Inferior parietal cortex (tissue), 1 donor: ENCODE measurements at regions not wholly inside any gene's neighbourhood (a gene's known extent, or its start where the extent isn't known, plus 50 kb on each side); places are given as distances from the start of the nearest gene placed in this dataset.
"Not testable (repeated sequence)": the region's sequence is repeated elsewhere in the genome, so short reads cannot be mapped to it uniquely, and the experiment has no call there.

Experiments used
- DNase-seq: peaks from one replicate; pipeline ENCODE4 v3.0.0-alpha.2; 2016; ENCODE audit errors: extremely low spot score

GRCh38 chr15:22200417-22200816 lies 120.1 kb downstream of the OR4M2 start:
- DNase-seq, result not testable (repeated sequence)

- DNase-seq, result not testable (repeated sequence)
These were observed 121.8 kb downstream of the OR4M2 start for GRCh38 chr15:22201993-22202659.

- DNase-seq, result not testable (repeated sequence)
These were observed 122.9 kb downstream of the OR4M2 start for GRCh38 chr15:22203208-22203607.

- not testable (repeated sequence) for DNase-seq
These were observed 128.8 kb downstream of the OR4M2 start for GRCh38 chr15:22209086-22209485.

GRCh38 chr15:22222596-22222995 lies 142.3 kb downstream of the OR4M2 start:
- DNase-seq, result not testable (repeated sequence)

GRCh38 chr15:22224241-22224671 lies 143.9 kb downstream of the OR4M2 start:
- DNase-seq, result no peak

GRCh38 chr15:22224961-22225360 lies 144.6 kb downstream of the OR4M2 start:
- DNase-seq, result not testable (repeated sequence)

- no peak for DNase-seq
These were observed 145.9 kb downstream of the OR4M2 start for GRCh38 chr15:22226034-22226790.

- DNase-seq, result no peak
These were observed 147.2 kb downstream of the OR4M2 start for GRCh38 chr15:22227411-22228100.

- no peak for DNase-seq
These were observed 147.9 kb downstream of the OR4M2 start for GRCh38 chr15:22228101-22228762.

- DNase-seq, result no peak
These were observed 149.9 kb downstream of the OR4M2 start for GRCh38 chr15:22229990-22230819.

GRCh38 chr15:22231603-22232002 lies 151.3 kb downstream of the OR4M2 start:
- DNase-seq, result peak; percentile 73

- no peak for DNase-seq
These were observed 152.3 kb downstream of the OR4M2 start for GRCh38 chr15:22232675-22233074.

- not testable (repeated sequence) for DNase-seq
These were observed 155.1 kb downstream of the OR4M2 start for GRCh38 chr15:22235261-22235930.

- no peak for DNase-seq
These were observed 156.1 kb downstream of the OR4M2 start for GRCh38 chr15:22236469-22236868.

GRCh38 chr15:22237891-22238275 lies 157.6 kb downstream of the OR4M2 start:
- DNase-seq, result no peak

GRCh38 chr15:22238276-22238958 lies 158.1 kb downstream of the OR4M2 start:
- not testable (repeated sequence) for DNase-seq

GRCh38 chr15:22238959-22239805 lies 158.9 kb downstream of the OR4M2 start:
- not testable (repeated sequence) for DNase-seq

GRCh38 chr15:22239806-22240180 lies 159.5 kb downstream of the OR4M2 start:
- no peak for DNase-seq
